GM18951 (cell line): ENCODE measurements at regions not wholly inside any gene's neighbourhood (a gene's known extent, or its start where the extent isn't known, plus 50 kb on each side); places are given as distances from the start of the nearest gene placed in this dataset.

ENCODE experiments used
- POLR2A ChIP-seq: IDR thresholded peaks from 4 replicates; pipeline ENCODE4 v1.6.1; 2011; ENCODE audit warnings: mild to moderate bottlenecking; ENCODE audit not compliant: insufficient read length, insufficient read depth; ENCODE audit errors: extremely low read depth
- in situ Hi-C: fragments of 300-500 bp; cut with MboI; formaldehyde crosslinking; loops from one replicate; pipeline ENCODE4 v1.12.0; 2022; ENCODE audit warnings: low sequenced_read_pairs, mixed read lengths, inconsistent platforms; ENCODE audit not compliant: unreplicated experiment

GRCh38 chr6:126738146-126738545 lies 380.3 kb upstream of the RSPO3 start:
- in situ Hi-C loops = no loop called here
- no peak for TF ChIP-seq POLR2A

- in situ Hi-C loops = no loop called here
- no peak for TF ChIP-seq POLR2A
These were observed 379.8 kb upstream of the RSPO3 start for GRCh38 chr6:126738641-126739040.

- in situ Hi-C loops = no loop called here
These were observed 375.4 kb upstream of the RSPO3 start for GRCh38 chr6:126743076-126743475.

GRCh38 chr6:126747728-126748540 lies 370.5 kb upstream of the RSPO3 start:
- in situ Hi-C loops = no loop called here
- TF ChIP-seq POLR2A = no peak

More at GRCh38 chr6:126743076-126743475, 375.4 kb upstream of the RSPO3 start:
- no peak for TF ChIP-seq POLR2A

- in situ Hi-C loops = no loop called here
- no peak for TF ChIP-seq POLR2A
These were observed 364.9 kb upstream of the RSPO3 start for GRCh38 chr6:126753606-126754005.

- TF ChIP-seq POLR2A = no peak
- in situ Hi-C loops = no loop called here
These were observed 356.6 kb upstream of the RSPO3 start for GRCh38 chr6:126761854-126762253.

GRCh38 chr6:126764104-126764503 lies 354.4 kb upstream of the RSPO3 start:
- TF ChIP-seq POLR2A = no peak
- in situ Hi-C loops = no loop called here

GRCh38 chr6:126764671-126765070 lies 353.8 kb upstream of the RSPO3 start:
- no peak for TF ChIP-seq POLR2A
- in situ Hi-C loops = no loop called here

GRCh38 chr6:126766820-126767219 lies 351.7 kb upstream of the RSPO3 start:
- in situ Hi-C loops = no loop called here
- TF ChIP-seq POLR2A = no peak

GRCh38 chr6:126767711-126768110 lies 350.8 kb upstream of the RSPO3 start:
- TF ChIP-seq POLR2A = no peak
- in situ Hi-C loops = no loop called here

- TF ChIP-seq POLR2A = no peak
- in situ Hi-C loops = no loop called here
These were observed 348.3 kb upstream of the RSPO3 start for GRCh38 chr6:126770176-126770575.

- in situ Hi-C loops = no loop called here
These were observed 345.2 kb upstream of the RSPO3 start for GRCh38 chr6:126773112-126773805.

GRCh38 chr6:126779331-126779730 lies 339.1 kb upstream of the RSPO3 start:
- no peak for TF ChIP-seq POLR2A
- in situ Hi-C loops = no loop called here

More at GRCh38 chr6:126773112-126773805, 345.2 kb upstream of the RSPO3 start:
- no peak for TF ChIP-seq POLR2A

GRCh38 chr6:126781582-126781981 lies 336.9 kb upstream of the RSPO3 start:
- no peak for TF ChIP-seq POLR2A
- in situ Hi-C loops = no loop called here
